HepG2 (cell line): ENCODE measurements at regions not wholly inside any gene's neighbourhood (a gene's known extent, or its start where the extent isn't known, plus 50 kb on each side); places are given as distances from the start of the nearest gene placed in this dataset.

Experiments used
- ATAC-seq: fragments of 200-7000 bp; cut with Tn5 transposase; 3 replicates; pipeline ENCODE4 v1.9.1; 2020; ENCODE audit warnings: mild to moderate bottlenecking, moderate library complexity
- BruUV-seq: library from RNA; stranded (reverse); fragments of 400-500 nt; replicated peaks from 2 replicates; lab custom pipeline; 2021; lab: Mats Ljungman, UMichigan
- CTCF ChIA-PET: fragments of 300-600 bp; formaldehyde crosslinking; extraction: SDS; loops from one replicate; lab custom pipeline; 2021; ENCODE audit warnings: low total read pairs, inconsistent platforms, low intra/inter-chr PET ratio; lab: Yijun Ruan, JAX
- POLR2A ChIA-PET: fragments of 350-600 bp; sonication (Branson Sonifier 250); formaldehyde crosslinking; loops from one replicate; lab custom pipeline; 2020; ENCODE audit warnings: antibody characterized with exemption, inconsistent platforms; lab: Yijun Ruan, JAX
- DNase-seq: peaks from one replicate; pipeline ENCODE4 v3.0.0-alpha.2; 2015; ENCODE audit warnings: low spot score
- FAIRE-seq: peaks from 3 replicates; lab custom pipeline; 2011; peaks lifted over from hg19 to GRCh38; lab: Jason Lieb, UNC
- H2AFZ ChIP-seq: one replicate; pipeline ENCODE4 v1.6.1; 2011; ENCODE audit warnings: low read length, inconsistent platforms
- H3K27ac ChIP-seq: fragments of 300-600 bp; 3 replicates; pipeline ENCODE4 v1.8.0; 2011; ENCODE audit warnings: mixed run types, mild to moderate bottlenecking, mixed read lengths, low read length, inconsistent platforms; ENCODE audit not compliant: insufficient read depth; ENCODE audit errors: extremely low read length
- H3K27me3 ChIP-seq, 2 experiments: fragments of 200-600 bp in 1 of 2; 2 replicates in 1 of 2; 3 replicates in 1 of 2; pipeline versions ENCODE4 v1.6.0 to v1.8.0; 2011; ENCODE audit warnings: low read length in 2 of 2, mild to moderate bottlenecking in 2 of 2, moderate library complexity in 2 of 2, inconsistent platforms in 1 of 2; ENCODE audit not compliant: insufficient read depth in 2 of 2, control insufficient read depth in 1 of 2
- H3K36me3 ChIP-seq, 2 experiments: fragments of 200-600 bp in 1 of 2; replicated peaks in 1 of 2; 2 replicates in 1 of 2; 3 replicates in 1 of 2; pipeline versions ENCODE4 v1.5.1 to v1.8.0; 2011; ENCODE audit warnings: low read length in 2 of 2, inconsistent platforms in 1 of 2; ENCODE audit not compliant: insufficient read depth in 2 of 2, control insufficient read depth in 1 of 2
- H3K4me1 ChIP-seq: 2 replicates; pipeline ENCODE4 v1.5.1; 2012; ENCODE audit warnings: low read length, inconsistent platforms; ENCODE audit not compliant: insufficient read depth
- H3K4me2 ChIP-seq: 2 replicates; pipeline ENCODE4 v1.6.0; 2011; ENCODE audit warnings: low read depth, low read length, inconsistent platforms
- H3K4me3 ChIP-seq, 3 experiments: fragments of 200-600 bp in 1 of 3; sonication (generic), shearing (Covaris generic) in 1 of 3; replicated peaks in 1 of 3; 2 replicates each; pipeline ENCODE4 v1.5.1; 2011 to 2016; ENCODE audit warnings: low read length in 3 of 3, inconsistent platforms in 2 of 3, low read depth in 2 of 3, mild to moderate bottlenecking in 2 of 3, control low read depth in 1 of 3, mixed read lengths in 1 of 3; ENCODE audit not compliant: insufficient read depth in 1 of 3
- H3K79me2 ChIP-seq: one replicate; pipeline ENCODE4 v1.6.1; 2011; ENCODE audit warnings: low read length, inconsistent platforms; ENCODE audit not compliant: insufficient read depth
- H3K9ac ChIP-seq: 2 replicates; pipeline ENCODE4 v1.6.0; 2011; ENCODE audit warnings: mild to moderate bottlenecking, low read depth, low read length, inconsistent platforms; ENCODE audit not compliant: insufficient read depth
- H3K9me3 ChIP-seq: 2 replicates; pipeline ENCODE4 v1.5.1; 2012; ENCODE audit warnings: mild to moderate bottlenecking, low read length
- H4K20me1 ChIP-seq: 2 replicates; pipeline ENCODE4 v1.6.0; 2011; ENCODE audit warnings: inconsistent platforms, mild to moderate bottlenecking, low read length, moderate library complexity; ENCODE audit not compliant: insufficient read depth
- DZIP1 ChIP-seq: sonication (generic); formaldehyde crosslinking; IDR thresholded peaks from 2 replicates; pipeline ENCODE4 v1.5.0; 2020; ENCODE audit warnings: mild to moderate bottlenecking, missing genetic modification reagents
- MAFK ChIP-seq, 2 experiments: IDR thresholded peaks in 1 of 2; conservative IDR thresholded peaks in 1 of 2; 2 replicates each; pipeline ENCODE4 v1.6.1; 2011; ENCODE audit warnings: improper control_type of control experiment in 2 of 2, low read length in 2 of 2
- MED13 ChIP-seq: sonication (generic); formaldehyde crosslinking; IDR thresholded peaks from 2 replicates; pipeline ENCODE4 v1.5.0; 2020; ENCODE audit warnings: missing genetic modification reagents
- NFYC ChIP-seq: IDR thresholded peaks from 2 replicates; pipeline ENCODE4 v1.6.1; 2016; ENCODE audit warnings: missing genetic modification reagents, missing compliant biosample characterization
- SATB2 ChIP-seq: sonication (generic); formaldehyde crosslinking; IDR thresholded peaks from 2 replicates; pipeline ENCODE4 v1.5.0; 2020; ENCODE audit warnings: missing genetic modification reagents
- SRY ChIP-seq: sonication (generic); formaldehyde crosslinking; IDR thresholded peaks from 2 replicates; pipeline ENCODE4 v1.8.0; 2022; ENCODE audit warnings: mild to moderate bottlenecking, missing genetic modification reagents
- SYNCRIP ChIP-seq: fragments of 200-400 bp; formaldehyde crosslinking; IDR thresholded peaks from 2 replicates; pipeline ENCODE4 v1.6.1; 2018; ENCODE audit warnings: mild to moderate bottlenecking, low read depth, low read length; ENCODE audit not compliant: insufficient read depth
- ZBTB20 ChIP-seq: sonication (generic); formaldehyde crosslinking; IDR thresholded peaks from 2 replicates; pipeline ENCODE4 v1.8.1; 2023; ENCODE audit warnings: missing genetic modification reagents, low read depth, mild to moderate bottlenecking, borderline replicate concordance
- ZMYM4 ChIP-seq: sonication (generic); formaldehyde crosslinking; IDR thresholded peaks from 2 replicates; pipeline ENCODE4 v1.8.1; 2023; ENCODE audit warnings: mild to moderate bottlenecking, missing genetic modification reagents
- ZNF18 ChIP-seq: sonication (generic); formaldehyde crosslinking; IDR thresholded peaks from 2 replicates; pipeline ENCODE4 v1.8.0; 2022; ENCODE audit warnings: mild to moderate bottlenecking, missing genetic modification reagents; ENCODE audit not compliant: insufficient replicate concordance
- ZNF281 ChIP-seq: sonication (generic); formaldehyde crosslinking; IDR thresholded peaks from 2 replicates; pipeline ENCODE4 v1.4.0; 2020; ENCODE audit warnings: missing genetic modification reagents, borderline replicate concordance
- ZNF354B ChIP-seq: sonication (generic); formaldehyde crosslinking; IDR thresholded peaks from 2 replicates; pipeline ENCODE4 v1.8.0; 2022; ENCODE audit warnings: mild to moderate bottlenecking, missing genetic modification reagents
- ZNF570 ChIP-seq: sonication (generic); formaldehyde crosslinking; IDR thresholded peaks from 2 replicates; pipeline ENCODE4 v1.4.0; 2020; ENCODE audit warnings: mild to moderate bottlenecking, missing genetic modification reagents, borderline replicate concordance
- WGBS: methylation state at CpG from one replicate; pipeline ENCODE4 v1.1.6; 2017; ENCODE audit warnings: low lambda C conversion rate; 5-methylcytosine and 5-hydroxymethylcytosine counted together
- in situ Hi-C: cut with HindIII; loops from 2 replicates; pipeline ENCODE4 v1.10.0; 2017; ENCODE audit warnings: low pct_unique_long_range_greater_than_20kb; ENCODE audit not compliant: extremely low pct_ligation_motif_present
- intact Hi-C: fragments of 100-400 bp; cut with micrococcal nuclease; formaldehyde crosslinking; loops from one replicate; pipeline ENCODE4 v1.10.0; 2022; ENCODE audit not compliant: unreplicated experiment

- FAIRE-seq (no peak), ATAC-seq (no peak), DNase-seq (no peak)
- no TSS peak for BruUV-seq
- ChIA-PET CTCF (no interaction called here), POLR2A (no interaction called here)
- H3K79me2 ChIP-seq, result no peaks in the 10 kb centered on the region
- H3K27me3 ChIP-seq, result no peaks in the 10 kb centered on the region
- WGBS, result 3% methylated on average over 4 of the region's 4 CpGs
- H3K27ac ChIP-seq, result no peak overlapping the region
- no peak overlapping the region for H2AFZ ChIP-seq
- intact Hi-C loops, result no loop called here
- H4K20me1 ChIP-seq, result no peaks in the 10 kb centered on the region
- no peaks in the 10 kb centered on the region for H3K4me1 ChIP-seq
- no peaks in the 10 kb centered on the region for H3K36me3 ChIP-seq
- peaks cover 82% of the 10 kb centered on the region for H3K9me3 ChIP-seq
- no peak for TF ChIP-seq SATB2 (CRISPR knock-in tag)
- no peak for TF ChIP-seq ZMYM4 (CRISPR knock-in tag)
- TF ChIP-seq NFYC (CRISPR knock-in tag), result no peak
- no peak for TF ChIP-seq DZIP1 (CRISPR knock-in tag)
- TF ChIP-seq ZBTB20, result no peak
- TF ChIP-seq MED13 (CRISPR knock-in tag), result no peak
- no peak for TF ChIP-seq SYNCRIP
- no peak for TF ChIP-seq ZNF570
- TF ChIP-seq ZNF18 (CRISPR knock-in tag), result no peak
- TF ChIP-seq ZNF354B (CRISPR knock-in tag), result no peak
- TF ChIP-seq ZNF281 (CRISPR knock-in tag), result no peak
- no peak for TF ChIP-seq MAFK (conservative IDR thresholded peaks at IDR 0.05 in 1 of 2, IDR thresholded peaks at IDR 0.05 in 1 of 2; ENCODE audit: low read length in 2 of 2)
- no peak for TF ChIP-seq SRY (CRISPR knock-in tag)
- in situ Hi-C loops, result no loop called here
- no peak overlapping the region for H3K9ac ChIP-seq
- no peak overlapping the region for H3K4me2 ChIP-seq
- H3K4me3 ChIP-seq, result no peak overlapping the region
Measured at GRCh38 chr1:73564294-73564693, 633.7 kb downstream of the LRRIQ3 start.
